ENCODE measurements at regions not wholly inside any gene's neighbourhood (a gene's known extent, or its start where the extent isn't known, plus 50 kb on each side); places are given as distances from the start of the nearest gene placed in this dataset.

GRCh38 chr4:12884846-12885796 lies 599.0 kb downstream of the RAB28 start:
- Mint-ChIP-seq H3K27me3 (ENCODE audit: insufficient read depth) (no peaks in the 10 kb centered on the region), H3K36me3 (ENCODE audit: low read depth) (no peaks in the 10 kb centered on the region), H3K27ac (no peak overlapping the region), H3K4me1 (ENCODE audit: low read depth) (no peaks in the 10 kb centered on the region), H3K4me3 (no peak overlapping the region), H3K9me3 (peaks cover 22% of the 10 kb centered on the region)
- TF ChIP-seq, protein P1, sequence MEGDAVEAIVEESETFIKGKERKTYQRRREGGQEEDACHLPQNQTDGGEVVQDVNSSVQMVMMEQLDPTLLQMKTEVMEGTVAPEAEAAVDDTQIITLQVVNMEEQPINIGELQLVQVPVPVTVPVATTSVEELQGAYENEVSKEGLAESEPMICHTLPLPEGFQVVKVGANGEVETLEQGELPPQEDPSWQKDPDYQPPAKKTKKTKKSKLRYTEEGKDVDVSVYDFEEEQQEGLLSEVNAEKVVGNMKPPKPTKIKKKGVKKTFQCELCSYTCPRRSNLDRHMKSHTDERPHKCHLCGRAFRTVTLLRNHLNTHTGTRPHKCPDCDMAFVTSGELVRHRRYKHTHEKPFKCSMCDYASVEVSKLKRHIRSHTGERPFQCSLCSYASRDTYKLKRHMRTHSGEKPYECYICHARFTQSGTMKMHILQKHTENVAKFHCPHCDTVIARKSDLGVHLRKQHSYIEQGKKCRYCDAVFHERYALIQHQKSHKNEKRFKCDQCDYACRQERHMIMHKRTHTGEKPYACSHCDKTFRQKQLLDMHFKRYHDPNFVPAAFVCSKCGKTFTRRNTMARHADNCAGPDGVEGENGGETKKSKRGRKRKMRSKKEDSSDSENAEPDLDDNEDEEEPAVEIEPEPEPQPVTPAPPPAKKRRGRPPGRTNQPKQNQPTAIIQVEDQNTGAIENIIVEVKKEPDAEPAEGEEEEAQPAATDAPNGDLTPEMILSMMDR (IDR thresholded peaks at IDR 0.05): no peak
- DNase-seq: no peak

GRCh38 chr4:12881945-12882584 lies 602.1 kb downstream of the RAB28 start:
- no peaks in the 10 kb centered on the region for H3K36me3 Mint-ChIP-seq (ENCODE audit: low read depth)
- no peak overlapping the region for H3K27ac Mint-ChIP-seq
- H3K4me3 Mint-ChIP-seq: no peak overlapping the region
- H3K9me3 Mint-ChIP-seq: peaks cover 24% of the 10 kb centered on the region
- TF ChIP-seq, protein P1 (IDR thresholded peaks at IDR 0.05): no peak
- H3K27me3 Mint-ChIP-seq (ENCODE audit: insufficient read depth): no peaks in the 10 kb centered on the region
- no peaks in the 10 kb centered on the region for H3K4me1 Mint-ChIP-seq (ENCODE audit: low read depth)
- no peak for DNase-seq

DNA sequence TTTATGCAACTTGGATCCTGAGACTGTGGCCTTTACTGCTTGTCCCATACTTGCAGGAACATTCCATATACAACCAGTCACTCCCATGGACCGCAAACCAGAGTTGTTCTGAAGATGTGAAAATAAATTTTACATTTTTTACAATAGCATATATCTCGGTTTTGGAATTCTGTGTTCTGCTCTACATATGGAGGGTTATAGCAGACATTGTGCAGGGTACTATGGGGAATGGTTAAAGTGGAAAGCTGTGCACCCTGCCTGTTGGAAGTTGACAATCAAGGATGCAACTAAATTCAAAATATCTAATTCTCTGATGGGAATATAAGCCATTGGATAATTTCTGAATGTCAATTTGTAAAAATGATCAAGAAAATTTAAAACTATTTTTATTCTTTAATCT lies 603.3 kb downstream of the RAB28 start:
- Mint-ChIP-seq H3K27ac (no peak overlapping the region), H3K36me3 (ENCODE audit: low read depth) (no peaks in the 10 kb centered on the region), H3K4me3 (no peak overlapping the region)

DNA sequence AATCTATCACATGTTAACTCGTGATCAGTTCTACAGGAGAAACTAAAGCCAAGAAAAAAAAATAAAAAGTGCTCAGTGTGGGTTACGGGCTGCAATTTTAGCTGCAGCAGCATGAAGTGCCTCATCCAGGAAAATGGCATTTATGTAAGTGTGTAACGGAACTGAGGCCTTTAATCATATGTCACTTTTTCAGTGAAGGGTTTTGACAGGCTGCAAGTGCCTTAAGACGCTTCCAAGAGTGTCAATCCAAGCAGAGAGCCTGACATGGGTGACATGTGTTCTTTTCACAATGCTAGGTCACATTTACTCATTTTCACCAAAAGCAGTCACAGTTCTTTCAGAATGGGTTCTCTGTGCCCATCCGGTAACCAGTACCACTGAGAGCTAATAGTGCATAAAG lies 604.6 kb downstream of the RAB28 start:
- TF ChIP-seq, protein P1 (IDR thresholded peaks at IDR 0.05): no peak
- Mint-ChIP-seq H3K4me3 (no peak overlapping the region), H3K27ac (no peak overlapping the region), H3K36me3 (ENCODE audit: low read depth) (no peaks in the 10 kb centered on the region), H3K9me3 (peaks cover 21% of the 10 kb centered on the region), H3K27me3 (ENCODE audit: insufficient read depth) (no peaks in the 10 kb centered on the region; the same call in 1 of the 2 replicates), H3K4me1 (ENCODE audit: low read depth) (no peaks in the 10 kb centered on the region)
- DNase-seq: no peak

More for the DNA sequence above, 603.3 kb downstream of the RAB28 start:
- H3K9me3 Mint-ChIP-seq: peaks cover 25% of the 10 kb centered on the region
- H3K27me3 Mint-ChIP-seq (ENCODE audit: insufficient read depth): no peaks in the 10 kb centered on the region; the same call in 1 of the 2 replicates
- DNase-seq: no peak
- H3K4me1 Mint-ChIP-seq (ENCODE audit: low read depth): no peaks in the 10 kb centered on the region
- TF ChIP-seq, protein P1 (IDR thresholded peaks at IDR 0.05): no peak

DNA sequence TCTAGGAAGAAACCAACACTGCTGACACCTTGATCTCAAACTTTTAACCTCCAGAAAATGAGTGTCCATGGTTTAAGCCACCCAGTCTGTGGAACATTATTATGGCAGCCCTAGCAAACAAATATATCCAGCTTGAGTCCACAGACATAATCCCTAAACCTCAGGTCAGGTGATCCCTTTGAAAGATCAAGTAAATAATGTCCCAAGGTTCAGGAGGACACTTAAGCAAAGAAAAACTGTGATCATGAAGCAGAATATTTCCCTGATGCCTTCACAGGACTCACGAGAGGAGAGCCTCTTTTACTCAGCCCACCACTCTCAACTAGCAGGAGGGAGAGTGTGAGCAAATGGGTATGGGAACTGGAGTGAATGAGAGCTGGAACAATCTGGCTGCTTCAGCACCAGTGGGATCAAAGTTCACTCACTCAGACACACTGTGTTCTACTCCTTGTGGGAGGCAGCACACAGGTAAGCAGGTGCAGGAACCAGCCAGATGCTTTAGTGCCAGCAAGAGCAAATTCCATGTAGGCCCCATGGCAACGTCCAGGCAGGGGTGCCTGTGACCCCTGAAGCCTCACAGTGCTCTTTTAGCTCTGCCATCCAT lies 608.4 kb downstream of the RAB28 start:
- H3K36me3 Mint-ChIP-seq (ENCODE audit: low read depth): no peaks in the 10 kb centered on the region
- H3K9me3 Mint-ChIP-seq: peaks cover 18% of the 10 kb centered on the region
- no peaks in the 10 kb centered on the region for H3K4me1 Mint-ChIP-seq (ENCODE audit: low read depth)
- TF ChIP-seq, protein P1 (IDR thresholded peaks at IDR 0.05): no peak
- no peak overlapping the region for H3K27ac Mint-ChIP-seq
- DNase-seq: no peak
- H3K27me3 Mint-ChIP-seq (ENCODE audit: insufficient read depth): no peaks in the 10 kb centered on the region; the same call in 1 of the 2 replicates
- H3K4me3 Mint-ChIP-seq: no peak overlapping the region
